ENCODE measurements at regions not wholly inside any gene's neighbourhood (a gene's known extent, or its start where the extent isn't known, plus 50 kb on each side); places are given as distances from the start of the nearest gene placed in this dataset.

DNA sequence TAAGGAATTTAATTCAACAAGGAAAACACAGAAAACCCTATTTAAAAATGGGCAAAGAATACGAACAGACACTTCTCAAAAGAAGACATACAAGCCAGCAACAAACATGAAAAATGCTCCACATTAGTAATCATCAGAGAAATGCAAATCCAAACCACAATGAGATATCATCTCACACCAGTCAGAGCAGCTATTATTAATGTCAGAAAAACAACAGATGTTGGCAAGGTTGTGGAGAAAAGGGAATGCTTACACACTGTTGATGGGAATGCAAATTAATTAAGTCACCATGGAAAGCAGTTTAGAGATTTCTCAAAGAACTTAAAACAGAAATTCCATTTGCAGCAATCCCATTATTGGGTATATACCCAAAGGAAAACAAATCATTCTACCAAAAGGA lies 55.2 kb downstream of the GCC1 start:
- peaks cover 55% of the 10 kb centered on the region for H3K27me3 Mint-ChIP-seq
- no peak overlapping the region for H3K4me3 Mint-ChIP-seq

GRCh38 chr7:127527561-127527960 lies 57.8 kb downstream of the GCC1 start:
- no peak for DNase-seq
- ATAC-seq = no peak

More for the DNA sequence above, 55.2 kb downstream of the GCC1 start:
- no peak for ATAC-seq
- Mint-ChIP-seq H3K27ac (no peak overlapping the region), H3K4me1 (no peaks in the 10 kb centered on the region), H3K9me3 (peaks cover 0 to 14% of the 10 kb centered on the region in 2 donors)
- no peak for DNase-seq

DNA sequence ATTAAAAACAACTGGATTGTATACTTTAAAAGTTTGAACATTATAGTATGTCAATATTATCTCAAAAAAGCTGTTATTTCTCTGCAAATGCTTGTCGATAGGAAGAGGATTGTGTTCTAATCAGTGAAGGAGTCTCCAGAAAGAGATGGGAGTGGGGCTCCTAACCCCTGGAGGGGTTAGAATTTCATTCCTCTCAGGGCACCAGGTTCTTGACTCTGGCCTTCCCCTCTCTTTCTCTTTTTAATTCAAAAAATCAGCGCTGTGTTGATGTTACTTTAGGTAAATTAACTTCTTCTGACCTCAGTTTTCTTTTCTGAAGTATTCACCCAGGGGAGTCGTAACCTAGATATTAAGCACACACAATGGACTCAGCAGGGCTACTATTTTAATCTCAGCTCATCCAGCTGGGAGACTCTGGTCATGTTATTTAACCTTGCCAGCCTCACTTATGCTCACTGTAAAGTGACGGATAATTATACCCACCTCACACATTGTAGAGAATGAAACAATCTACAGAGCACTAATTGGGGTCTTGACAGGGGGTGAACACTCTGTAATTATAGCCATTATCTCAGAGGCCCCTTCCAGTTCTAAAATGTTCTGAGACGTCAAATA lies 59.4 kb downstream of the GCC1 start:
- no peak for DNase-seq
- peaks cover 79% of the 10 kb centered on the region for H3K27me3 Mint-ChIP-seq
- H3K4me3 Mint-ChIP-seq = no peak overlapping the region
- H3K27ac Mint-ChIP-seq = no peak overlapping the region
- no peak for ATAC-seq
- H3K9me3 Mint-ChIP-seq = peaks cover 5 to 14% of the 10 kb centered on the region in 2 donors
- H3K4me1 Mint-ChIP-seq = no peaks in the 10 kb centered on the region

More at GRCh38 chr7:127527561-127527960, 57.8 kb downstream of the GCC1 start:
- Mint-ChIP-seq H3K9me3 (peaks cover 0 to 14% of the 10 kb centered on the region in 2 donors), H3K4me1 (no peaks in the 10 kb centered on the region), H3K4me3 (no peak overlapping the region), H3K27ac (no peak overlapping the region), H3K27me3 (peaks cover 67% of the 10 kb centered on the region)

- H3K9me3 Mint-ChIP-seq = no peaks in the 10 kb centered on the region
- no peaks in the 10 kb centered on the region for H3K4me1 Mint-ChIP-seq
- DNase-seq (no peak), ATAC-seq (no peak)
- peaks cover 21% of the 10 kb centered on the region for H3K27me3 Mint-ChIP-seq
- H3K4me3 Mint-ChIP-seq = no peak overlapping the region
- H3K27ac Mint-ChIP-seq = no peak overlapping the region
Measured at GRCh38 chr7:127516320-127516719, 69.1 kb downstream of the GCC1 start.

GRCh38 chr7:127514499-127514898 lies 70.9 kb downstream of the GCC1 start:
- Mint-ChIP-seq H3K4me3 (no peak overlapping the region), H3K9me3 (no peaks in the 10 kb centered on the region), H3K4me1 (no peaks in the 10 kb centered on the region), H3K27me3 (peaks cover 16% of the 10 kb centered on the region), H3K27ac (no peak overlapping the region)
- ATAC-seq = peak; percentile 70
- no peak for DNase-seq

DNA sequence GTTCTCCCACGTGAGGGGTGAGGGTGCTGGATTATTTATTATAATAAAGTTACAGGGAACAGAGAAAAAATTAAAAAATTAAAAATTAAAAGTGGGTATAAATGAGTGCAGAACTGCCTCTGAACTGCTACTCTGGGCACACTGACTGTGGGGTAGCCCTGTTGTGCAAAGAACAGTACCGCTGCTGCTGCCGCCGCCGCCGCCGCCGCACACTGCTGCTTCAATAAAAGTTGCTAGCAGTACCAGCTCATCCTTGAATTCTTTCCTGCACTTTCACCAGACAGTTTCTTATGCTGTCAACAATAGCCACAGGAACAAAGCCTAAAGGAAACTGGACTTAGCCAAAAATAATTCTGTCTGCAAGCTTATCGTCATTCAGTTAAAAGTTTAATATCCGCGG lies 72.1 kb downstream of the GCC1 start:
- no peaks in the 10 kb centered on the region for H3K9me3 Mint-ChIP-seq
- DNase-seq (no peak), ATAC-seq (no peak)
- peaks cover 9% of the 10 kb centered on the region for H3K27me3 Mint-ChIP-seq
- no peak overlapping the region for H3K27ac Mint-ChIP-seq
- no peaks in the 10 kb centered on the region for H3K4me1 Mint-ChIP-seq
- H3K4me3 Mint-ChIP-seq = no peak overlapping the region

GRCh38 chr7:127512663-127513062 lies 72.7 kb downstream of the GCC1 start:
- Mint-ChIP-seq H3K4me1 (no peaks in the 10 kb centered on the region), H3K27me3 (peaks cover 9% of the 10 kb centered on the region), H3K27ac (no peak overlapping the region), H3K9me3 (no peaks in the 10 kb centered on the region), H3K4me3 (no peak overlapping the region)
- DNase-seq = no peak
- no peak for ATAC-seq

- DNase-seq = peak in 1 of 2 donors; percentile 19
- Mint-ChIP-seq H3K27ac (no peak overlapping the region), H3K4me3 (no peak overlapping the region), H3K9me3 (no peaks in the 10 kb centered on the region), H3K27me3 (peaks cover 11% of the 10 kb centered on the region), H3K4me1 (no peaks in the 10 kb centered on the region)
- ATAC-seq = no peak
Measured at GRCh38 chr7:127504715-127505114, 80.7 kb downstream of the GCC1 start.

DNA sequence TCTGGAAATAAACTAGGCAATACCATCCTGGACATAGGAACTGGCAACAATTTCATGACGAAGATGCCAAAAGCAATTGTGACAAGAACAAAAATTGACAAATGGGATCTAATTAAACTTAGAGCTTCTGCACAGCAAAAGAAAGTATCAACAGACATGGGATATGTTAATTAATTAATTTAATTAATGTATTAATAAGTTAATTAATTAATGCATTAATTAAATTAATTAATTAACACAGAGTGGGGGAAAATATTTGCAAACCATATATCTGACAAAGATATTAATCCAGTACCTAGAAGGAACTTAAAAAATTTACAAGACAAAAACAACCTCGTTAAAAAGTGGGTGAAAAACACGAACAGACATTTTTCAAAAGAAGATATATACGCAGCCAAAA lies 83.6 kb downstream of the GCC1 start:
- Mint-ChIP-seq H3K9me3 (no peaks in the 10 kb centered on the region), H3K4me3 (no peak overlapping the region), H3K27me3 (peaks cover 21% of the 10 kb centered on the region), H3K4me1 (no peaks in the 10 kb centered on the region), H3K27ac (no peak overlapping the region)
- ATAC-seq (no peak), DNase-seq (no peak)

GRCh38 chr7:127487381-127487780 lies 94.9 kb upstream of the ZNF800 start:
- Mint-ChIP-seq H3K4me3 (no peak overlapping the region), H3K27me3 (peaks cover 20% of the 10 kb centered on the region), H3K4me1 (peaks cover 22% of the 10 kb centered on the region), H3K27ac (no peak overlapping the region), H3K9me3 (peaks cover 0 to 4% of the 10 kb centered on the region in 2 donors)
- DNase-seq (no peak), ATAC-seq (no peak)

- DNase-seq (peak in 1 of 2 donors; percentile 11), ATAC-seq (peak; percentile 78)
- H3K27me3 Mint-ChIP-seq = peaks cover 19% of the 10 kb centered on the region
- H3K9me3 Mint-ChIP-seq = peaks cover 0 to 4% of the 10 kb centered on the region in 2 donors
- H3K4me1 Mint-ChIP-seq = peaks cover 22% of the 10 kb centered on the region
- no peak overlapping the region for H3K27ac Mint-ChIP-seq
- no peak overlapping the region for H3K4me3 Mint-ChIP-seq
Measured at GRCh38 chr7:127486654-127487053, 94.1 kb upstream of the ZNF800 start.

DNA sequence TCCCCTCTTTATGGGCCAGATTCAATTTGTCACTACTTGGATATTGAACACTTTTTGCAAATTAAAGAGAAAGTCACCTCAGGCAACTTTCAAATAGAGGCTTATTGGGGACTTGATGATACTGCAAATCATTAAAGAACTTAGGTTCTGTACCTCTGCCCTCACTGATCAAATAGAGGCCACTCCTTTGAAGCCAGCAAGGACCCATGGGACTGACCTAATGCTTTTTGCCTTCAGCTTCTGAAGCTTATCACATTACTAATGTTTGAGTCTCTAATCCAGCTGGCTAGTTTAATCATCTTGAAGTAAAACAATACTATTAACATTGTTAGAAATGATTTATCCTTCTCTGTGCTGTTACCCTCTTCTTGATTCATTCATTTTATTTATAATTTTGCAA lies 93.0 kb upstream of the ZNF800 start:
- peaks cover 22% of the 10 kb centered on the region for H3K4me1 Mint-ChIP-seq
- H3K27ac Mint-ChIP-seq = no peak overlapping the region
- DNase-seq (no peak), ATAC-seq (no peak)
- H3K9me3 Mint-ChIP-seq = peaks cover 0 to 4% of the 10 kb centered on the region in 2 donors
- H3K27me3 Mint-ChIP-seq = peaks cover 8% of the 10 kb centered on the region
- H3K4me3 Mint-ChIP-seq = peak overlapping the region; percentile 39 to 49

GRCh38 chr7:127484954-127485353 lies 92.4 kb upstream of the ZNF800 start:
- Mint-ChIP-seq H3K27me3 (peaks cover 7% of the 10 kb centered on the region), H3K9me3 (peaks cover 0 to 4% of the 10 kb centered on the region in 2 donors), H3K4me3 (peak overlapping the region; percentile 39 to 49), H3K4me1 (peaks cover 22% of the 10 kb centered on the region), H3K27ac (peak overlapping the region; percentile 78 to 80)
- DNase-seq = no peak
- no peak for ATAC-seq

DNA sequence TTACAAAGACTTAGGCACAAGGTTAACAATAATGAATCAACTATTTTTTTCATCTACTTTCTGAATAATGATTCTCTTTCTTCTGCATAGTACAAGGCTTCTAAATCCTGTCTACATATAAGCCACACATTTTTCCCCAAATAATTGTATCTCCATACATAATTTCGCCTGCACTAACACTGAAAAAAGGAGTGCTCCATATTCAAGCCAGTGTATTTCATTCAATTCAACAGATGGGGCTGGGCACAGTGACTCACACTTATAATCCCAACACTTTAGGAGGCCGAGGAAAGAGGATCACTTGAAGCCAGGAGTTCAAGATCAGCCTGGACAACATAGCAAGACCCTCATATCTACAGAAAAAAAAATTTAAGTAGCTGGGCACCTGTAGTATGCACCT lies 86.0 kb upstream of the ZNF800 start:
- Mint-ChIP-seq H3K27me3 (no peaks in the 10 kb centered on the region), H3K9me3 (no peaks in the 10 kb centered on the region), H3K4me3 (no peak overlapping the region), H3K27ac (no peak overlapping the region), H3K4me1 (peaks cover 13% of the 10 kb centered on the region)
- DNase-seq (no peak), ATAC-seq (no peak)

DNA sequence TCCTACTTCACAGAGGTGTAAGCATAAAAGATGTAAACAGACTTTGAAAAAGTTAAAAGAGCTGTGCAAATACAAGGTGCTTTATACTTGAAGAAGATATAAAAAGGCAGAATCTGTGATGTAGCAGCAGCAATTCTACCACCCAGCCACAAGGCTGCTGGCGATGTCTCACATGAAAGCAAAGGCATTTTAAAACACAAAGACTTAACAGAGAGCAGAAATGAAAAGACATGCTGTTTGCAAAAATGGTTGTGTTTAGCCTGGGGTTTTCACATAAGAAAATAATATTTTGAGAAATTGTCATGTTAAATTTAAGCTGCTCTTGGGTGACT lies 85.5 kb upstream of the ZNF800 start:
- no peak overlapping the region for H3K27ac Mint-ChIP-seq
- H3K4me1 Mint-ChIP-seq = peaks cover 13% of the 10 kb centered on the region
- H3K4me3 Mint-ChIP-seq = no peak overlapping the region
- no peaks in the 10 kb centered on the region for H3K27me3 Mint-ChIP-seq
- H3K9me3 Mint-ChIP-seq = no peaks in the 10 kb centered on the region
- DNase-seq (no peak), ATAC-seq (peak; percentile 35)

DNA sequence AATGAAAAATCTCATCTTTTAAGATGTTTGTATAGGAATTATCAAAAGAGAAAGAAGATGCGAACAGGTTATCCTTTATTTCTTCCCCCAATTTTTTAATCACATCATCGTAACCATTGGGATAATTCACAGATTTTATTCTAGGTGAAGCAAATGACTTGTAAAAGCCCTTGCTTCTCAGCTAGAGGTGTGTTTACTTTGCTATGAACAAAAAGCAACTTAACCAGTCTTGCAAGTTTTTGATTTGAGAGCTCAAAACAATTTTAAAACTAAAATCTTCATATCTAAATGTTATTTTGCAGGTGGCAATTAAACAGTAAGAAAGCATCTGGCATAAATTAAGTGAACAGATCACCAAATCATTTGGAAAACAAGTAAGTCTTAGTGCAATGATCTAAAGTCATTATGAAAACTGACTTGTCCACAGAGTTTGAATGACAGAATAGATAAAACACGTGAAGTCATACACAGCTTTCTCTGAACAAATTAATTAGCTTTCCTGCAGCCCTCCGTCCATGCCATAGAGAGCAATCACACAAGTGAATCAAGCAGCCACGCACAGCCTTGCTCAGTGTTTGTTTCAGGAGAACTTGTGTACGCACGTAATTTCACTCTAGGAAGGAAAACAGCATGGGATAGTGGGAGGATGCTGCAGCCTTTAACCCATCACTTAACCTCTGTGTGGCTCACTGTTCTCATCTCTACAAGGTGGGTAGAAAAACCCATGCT lies 85.0 kb upstream of the ZNF800 start:
- Mint-ChIP-seq H3K27me3 (no peaks in the 10 kb centered on the region), H3K27ac (no peak overlapping the region), H3K4me1 (peaks cover 13% of the 10 kb centered on the region), H3K9me3 (no peaks in the 10 kb centered on the region), H3K4me3 (no peak overlapping the region)
- DNase-seq (no peak), ATAC-seq (peak; percentile 15)
